C4-2B (cell line): ENCODE measurements at regions not wholly inside any gene's neighbourhood (a gene's known extent, or its start where the extent isn't known, plus 50 kb on each side); places are given as distances from the start of the nearest gene placed in this dataset.

Source experiments
- H3K27ac ChIP-seq: fragments of 450-650 bp; 2 replicates; pipeline ENCODE4 v1.5.1; 2017
- CTCF ChIP-seq: fragments of 450-650 bp; conservative IDR thresholded peaks from 2 replicates; pipeline ENCODE4 v1.5.1; 2017; ENCODE audit warnings: mild to moderate bottlenecking
- ZFX ChIP-seq: fragments of 450-650 bp; IDR thresholded peaks from 2 replicates; pipeline ENCODE4 v1.6.1; 2017

- no peak for TF ChIP-seq ZFX
- TF ChIP-seq CTCF, result no peak
Observed at GRCh38 chr6:9943986-9944385, 470.9 kb downstream of the TFAP2A start.

DNA sequence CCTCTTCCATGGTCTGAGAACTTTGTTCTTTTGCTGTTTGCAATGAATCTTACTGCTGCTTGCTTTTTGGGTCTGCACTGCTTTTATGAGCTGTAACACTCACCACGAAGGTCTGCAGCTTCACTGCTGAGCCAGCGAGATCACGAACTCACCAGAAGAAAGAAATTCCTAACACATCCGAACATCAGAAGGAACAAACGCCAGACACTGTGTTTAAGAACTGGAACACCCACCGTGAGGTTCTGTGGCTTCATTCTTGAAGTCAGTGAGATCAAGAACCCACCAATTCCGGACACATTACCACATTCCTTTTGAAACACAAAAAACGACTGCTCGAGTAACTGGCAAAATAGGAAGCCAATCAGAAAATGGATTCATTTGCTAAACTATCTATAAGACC lies 471.8 kb downstream of the TFAP2A start:
- TF ChIP-seq CTCF, result no peak
- no peak overlapping the region for H3K27ac ChIP-seq

More at GRCh38 chr6:9943986-9944385, 470.9 kb downstream of the TFAP2A start:
- H3K27ac ChIP-seq, result no peak overlapping the region

DNA sequence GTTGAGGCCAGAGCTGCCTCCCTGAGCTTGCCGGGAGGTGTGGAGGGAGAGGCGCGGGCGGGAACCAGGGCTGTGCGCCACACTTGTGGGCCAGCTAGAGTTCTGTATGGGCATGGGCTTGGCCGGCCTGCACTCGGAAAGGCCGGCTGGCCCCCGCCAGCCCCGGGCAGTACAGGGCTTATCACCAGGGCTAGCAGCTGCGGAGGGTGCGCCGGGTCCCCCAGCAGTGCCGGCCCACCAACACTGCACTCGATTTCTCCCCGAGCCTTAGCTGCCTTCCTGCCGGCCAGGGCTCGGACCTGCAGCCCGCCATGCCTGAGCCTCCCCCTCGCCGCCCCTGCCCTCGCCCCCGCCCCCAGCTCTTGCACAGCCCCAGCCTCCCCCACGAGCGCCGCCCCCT lies 472.7 kb downstream of the TFAP2A start:
- H3K27ac ChIP-seq, result no peak overlapping the region
- no peak for TF ChIP-seq CTCF
- no peak for TF ChIP-seq ZFX

DNA sequence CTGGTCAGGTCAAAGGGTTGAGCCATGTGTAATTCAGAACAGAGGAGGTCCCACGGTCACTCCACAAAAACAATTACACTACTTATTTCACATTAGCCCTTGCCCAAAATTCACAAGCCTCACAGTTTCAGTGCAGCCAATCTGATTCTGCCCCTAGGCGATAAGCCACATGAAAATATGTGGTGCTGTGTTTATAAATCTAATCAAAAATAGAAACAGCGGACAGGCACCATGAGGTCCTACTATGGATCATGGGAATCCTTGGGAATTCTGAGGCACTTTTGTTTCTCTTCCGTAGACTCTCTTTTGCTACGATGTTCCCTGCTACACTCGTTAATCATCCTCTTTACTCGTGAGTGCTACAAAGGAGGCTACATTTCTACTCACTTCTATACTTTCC lies 476.1 kb downstream of the TFAP2A start:
- TF ChIP-seq CTCF (no peak), ZFX (no peak)

DNA sequence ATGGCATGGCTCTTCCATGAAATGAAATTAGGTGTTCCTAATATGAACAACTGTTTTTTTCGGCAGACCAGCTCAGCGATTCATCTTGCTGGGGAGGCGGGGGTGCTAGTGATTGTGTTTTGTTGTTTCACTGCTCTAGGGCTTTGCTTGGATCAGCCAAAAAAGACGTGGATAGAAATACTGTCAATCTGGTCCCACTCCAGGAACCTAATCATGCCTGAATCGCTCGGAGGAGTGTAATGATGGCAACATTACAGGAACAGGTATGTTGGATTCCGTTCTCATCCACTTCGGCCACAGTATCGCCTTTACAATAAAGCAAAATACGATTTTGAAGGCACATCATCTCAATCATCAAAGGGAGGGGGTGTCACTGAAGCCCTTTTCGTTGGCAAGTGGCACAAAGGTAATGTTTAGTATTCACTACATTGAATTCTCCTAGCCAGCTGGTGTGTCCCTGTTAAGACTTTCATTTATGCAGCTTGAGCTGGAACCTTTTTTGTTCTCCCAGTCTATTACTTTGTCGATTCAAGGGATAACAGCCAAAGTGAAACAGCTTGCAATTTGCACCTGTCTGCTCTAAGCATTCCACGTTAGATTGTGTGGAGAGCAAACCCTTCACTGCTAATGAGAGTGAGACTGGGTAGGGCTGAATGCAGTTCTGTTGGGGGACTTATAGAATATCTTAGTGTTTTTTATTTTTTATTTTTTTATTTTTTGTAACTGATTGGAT lies 477.7 kb downstream of the TFAP2A start:
- no peak overlapping the region for H3K27ac ChIP-seq
- TF ChIP-seq CTCF (no peak), ZFX (no peak)

More for the DNA sequence above, 476.1 kb downstream of the TFAP2A start:
- no peak overlapping the region for H3K27ac ChIP-seq

DNA sequence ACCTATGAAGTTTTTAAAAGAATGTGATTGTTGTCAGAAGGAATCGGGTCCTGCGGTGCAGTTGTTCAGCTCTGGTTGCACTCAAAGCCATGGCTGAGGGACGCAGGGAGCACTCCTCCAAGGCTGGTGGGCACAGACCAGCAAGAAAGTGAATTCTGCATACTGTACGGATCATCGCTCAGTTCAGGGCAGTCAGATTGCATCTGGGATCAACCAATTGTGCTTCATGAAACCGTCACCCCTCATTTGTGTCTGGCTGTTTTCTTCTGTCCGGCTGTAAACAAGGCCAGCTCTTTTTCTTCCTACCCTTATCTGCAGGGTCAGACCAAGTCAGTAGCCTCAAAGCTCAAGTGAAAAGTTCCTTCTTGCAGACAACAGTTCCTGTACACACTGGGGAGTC lies 478.3 kb downstream of the TFAP2A start:
- no peak overlapping the region for H3K27ac ChIP-seq

GRCh38 chr6:9933677-9934076 lies 481.2 kb downstream of the TFAP2A start:
- TF ChIP-seq ZFX, result no peak
- TF ChIP-seq CTCF, result no peak
- H3K27ac ChIP-seq, result no peak overlapping the region

More for the DNA sequence above, 478.3 kb downstream of the TFAP2A start:
- TF ChIP-seq CTCF (no peak), ZFX (no peak)
